ENCODE measurements at regions not wholly inside any gene's neighbourhood (a gene's known extent, or its start where the extent isn't known, plus 50 kb on each side); places are given as distances from the start of the nearest gene placed in this dataset.
"Not testable (repeated sequence)": the region's sequence is repeated elsewhere in the genome, so short reads cannot be mapped to it uniquely, and the experiment has no call there.

GRCh38 chr14:42992930-42993329, 1386.3 kb downstream of the LRFN5 start:
- no peak overlapping the region for H3K4ac ChIP-seq (ENCODE audit: low read depth, low read length)
- H3K56ac ChIP-seq (ENCODE audit: low read length) = no peak overlapping the region
- no peaks in the 10 kb centered on the region for H3K79me1 ChIP-seq (ENCODE audit: low read length)
- no peak overlapping the region for H3K9ac ChIP-seq (ENCODE audit: low read length)
- H3K4me1 ChIP-seq (ENCODE audit: control insufficient read depth, low read depth, low read length) = no peaks in the 10 kb centered on the region
- no peak overlapping the region for H4K8ac ChIP-seq (ENCODE audit: low read depth, low read length)
- no peak overlapping the region for H3K23ac ChIP-seq (ENCODE audit: low read length)
- no peak overlapping the region for H2BK5ac ChIP-seq (ENCODE audit: low read length)
- H2BK15ac ChIP-seq (replicated peaks; ENCODE audit: low read depth) = no peak overlapping the region
- no peak overlapping the region for H3K27ac ChIP-seq (ENCODE audit: low read depth, low read length)
- no peak overlapping the region for H3K4me2 ChIP-seq (ENCODE audit: low read length)
- no peak for DNase-seq
- no peaks in the 10 kb centered on the region for H3K27me3 ChIP-seq (ENCODE audit: insufficient read depth, low read length, poor library complexity)
- no peak overlapping the region for H2AK5ac ChIP-seq (ENCODE audit: low read length)
- H2BK120ac ChIP-seq (ENCODE audit: low read depth, low read length) = no peak overlapping the region
- no peaks in the 10 kb centered on the region for H3K36me3 ChIP-seq (ENCODE audit: control insufficient read depth, insufficient read depth, low read length)
- H3K4me3 ChIP-seq (ENCODE audit: low read length) = no peak overlapping the region
- H3K18ac ChIP-seq (ENCODE audit: low read length) = no peak overlapping the region
- H3K79me2 ChIP-seq (ENCODE audit: control insufficient read depth, insufficient read depth, low read length) = no peaks in the 10 kb centered on the region
- H4K5ac ChIP-seq (ENCODE audit: low read length) = no peak overlapping the region
- no CpG with 5 or more reads among the region's 1 CpG for WGBS (ENCODE audit: extremely low coverage, insufficient coverage, low lambda C conversion rate)

- Histone ChIP-seq H3K27ac (ENCODE audit: low read depth, low read length) (no peak overlapping the region), H3K18ac (ENCODE audit: low read length) (no peak overlapping the region), H2AK5ac (ENCODE audit: low read length) (no peak overlapping the region), H4K5ac (ENCODE audit: low read length) (no peak overlapping the region), H3K27me3 (ENCODE audit: insufficient read depth, low read length, poor library complexity) (no peaks in the 10 kb centered on the region), H2BK120ac (ENCODE audit: low read depth, low read length) (no peak overlapping the region), H4K8ac (ENCODE audit: low read depth, low read length) (no peak overlapping the region), H2BK5ac (ENCODE audit: low read length) (no peak overlapping the region), H3K79me1 (ENCODE audit: low read length) (no peaks in the 10 kb centered on the region), H3K23ac (ENCODE audit: low read length) (no peak overlapping the region), H3K4me2 (ENCODE audit: low read length) (no peak overlapping the region), H3K56ac (ENCODE audit: low read length) (no peak overlapping the region), H3K36me3 (ENCODE audit: control insufficient read depth, insufficient read depth, low read length) (no peaks in the 10 kb centered on the region), H3K4me3 (ENCODE audit: low read length) (no peak overlapping the region), H3K9ac (ENCODE audit: low read length) (no peak overlapping the region), H3K4ac (ENCODE audit: low read depth, low read length) (no peak overlapping the region), H3K4me1 (ENCODE audit: control insufficient read depth, low read depth, low read length) (no peaks in the 10 kb centered on the region), H2BK15ac (replicated peaks; ENCODE audit: low read depth) (no peak overlapping the region), H3K79me2 (ENCODE audit: control insufficient read depth, insufficient read depth, low read length) (no peaks in the 10 kb centered on the region)
- WGBS (ENCODE audit: extremely low coverage, insufficient coverage, low lambda C conversion rate) = no CpG with 5 or more reads among the region's 1 CpG
- DNase-seq = peak; percentile 53
These were observed 1373.7 kb downstream of the LRFN5 start for GRCh38 chr14:42980419-42980818.

- not testable (repeated sequence) for H3K56ac ChIP-seq (ENCODE audit: low read length); H3K9ac ChIP-seq (ENCODE audit: low read length); H3K4me2 ChIP-seq (ENCODE audit: low read length); H3K27me3 ChIP-seq (ENCODE audit: insufficient read depth, low read length, poor library complexity); H2BK5ac ChIP-seq (ENCODE audit: low read length); H3K79me2 ChIP-seq (ENCODE audit: control insufficient read depth, insufficient read depth, low read length); H2AK5ac ChIP-seq (ENCODE audit: low read length); H2BK15ac ChIP-seq (replicated peaks; ENCODE audit: low read depth); H3K4me1 ChIP-seq (ENCODE audit: control insufficient read depth, low read depth, low read length); H3K23ac ChIP-seq (ENCODE audit: low read length); H3K79me1 ChIP-seq (ENCODE audit: low read length); H3K27ac ChIP-seq (ENCODE audit: low read depth, low read length); H4K8ac ChIP-seq (ENCODE audit: low read depth, low read length); H2BK120ac ChIP-seq (ENCODE audit: low read depth, low read length); H4K5ac ChIP-seq (ENCODE audit: low read length); DNase-seq; H3K36me3 ChIP-seq (ENCODE audit: control insufficient read depth, insufficient read depth, low read length); H3K18ac ChIP-seq (ENCODE audit: low read length); H3K4me3 ChIP-seq (ENCODE audit: low read length); H3K4ac ChIP-seq (ENCODE audit: low read depth, low read length)
- WGBS (ENCODE audit: extremely low coverage, insufficient coverage, low lambda C conversion rate) = no CpG with 5 or more reads among the region's 21 CpGs
These were observed 1366.5 kb downstream of the LRFN5 start for GRCh38 chr14:42973171-42973570.

GRCh38 chr14:42965512-42965911, 1358.8 kb downstream of the LRFN5 start:
- WGBS (ENCODE audit: extremely low coverage, insufficient coverage, low lambda C conversion rate) = no CpG with 5 or more reads among the region's 4 CpGs
- Histone ChIP-seq H3K18ac (ENCODE audit: low read length) (no peak overlapping the region), H3K4me2 (ENCODE audit: low read length) (no peak overlapping the region), H3K56ac (ENCODE audit: low read length) (no peak overlapping the region), H2AK5ac (ENCODE audit: low read length) (no peak overlapping the region), H3K23ac (ENCODE audit: low read length) (no peak overlapping the region), H4K8ac (ENCODE audit: low read depth, low read length) (no peak overlapping the region), H3K79me1 (ENCODE audit: low read length) (no peaks in the 10 kb centered on the region), H3K4me1 (ENCODE audit: control insufficient read depth, low read depth, low read length) (no peaks in the 10 kb centered on the region), H3K4me3 (ENCODE audit: low read length) (no peak overlapping the region), H3K27me3 (ENCODE audit: insufficient read depth, low read length, poor library complexity) (no peaks in the 10 kb centered on the region), H3K36me3 (ENCODE audit: control insufficient read depth, insufficient read depth, low read length) (no peaks in the 10 kb centered on the region), H2BK120ac (ENCODE audit: low read depth, low read length) (no peak overlapping the region), H3K9ac (ENCODE audit: low read length) (no peak overlapping the region), H2BK15ac (replicated peaks; ENCODE audit: low read depth) (no peak overlapping the region), H2BK5ac (ENCODE audit: low read length) (no peak overlapping the region), H3K4ac (ENCODE audit: low read depth, low read length) (no peak overlapping the region), H4K5ac (ENCODE audit: low read length) (no peak overlapping the region), H3K27ac (ENCODE audit: low read depth, low read length) (no peak overlapping the region), H3K79me2 (ENCODE audit: control insufficient read depth, insufficient read depth, low read length) (no peaks in the 10 kb centered on the region)
- no peak for DNase-seq

GRCh38 chr14:42961509-42961908, 1354.8 kb downstream of the LRFN5 start:
- no peak for DNase-seq
- H3K27me3 ChIP-seq (ENCODE audit: insufficient read depth, low read length, poor library complexity) = no peaks in the 10 kb centered on the region
- H3K27ac ChIP-seq (ENCODE audit: low read depth, low read length) = no peak overlapping the region
- H3K4me2 ChIP-seq (ENCODE audit: low read length) = no peak overlapping the region
- H3K4me1 ChIP-seq (ENCODE audit: control insufficient read depth, low read depth, low read length) = no peaks in the 10 kb centered on the region
- no peak overlapping the region for H4K8ac ChIP-seq (ENCODE audit: low read depth, low read length)
- no peak overlapping the region for H3K23ac ChIP-seq (ENCODE audit: low read length)
- no peaks in the 10 kb centered on the region for H3K79me1 ChIP-seq (ENCODE audit: low read length)
- no CpG with 5 or more reads among the region's 3 CpGs for WGBS (ENCODE audit: extremely low coverage, insufficient coverage, low lambda C conversion rate)
- no peak overlapping the region for H3K4ac ChIP-seq (ENCODE audit: low read depth, low read length)
- H2BK5ac ChIP-seq (ENCODE audit: low read length) = no peak overlapping the region
- H3K4me3 ChIP-seq (ENCODE audit: low read length) = no peak overlapping the region
- no peak overlapping the region for H3K56ac ChIP-seq (ENCODE audit: low read length)
- H2BK120ac ChIP-seq (ENCODE audit: low read depth, low read length) = no peak overlapping the region
- no peak overlapping the region for H2AK5ac ChIP-seq (ENCODE audit: low read length)
- H4K5ac ChIP-seq (ENCODE audit: low read length) = no peak overlapping the region
- no peaks in the 10 kb centered on the region for H3K79me2 ChIP-seq (ENCODE audit: control insufficient read depth, insufficient read depth, low read length)
- H3K36me3 ChIP-seq (ENCODE audit: control insufficient read depth, insufficient read depth, low read length) = no peaks in the 10 kb centered on the region
- no peak overlapping the region for H3K18ac ChIP-seq (ENCODE audit: low read length)
- no peak overlapping the region for H3K9ac ChIP-seq (ENCODE audit: low read length)
- no peak overlapping the region for H2BK15ac ChIP-seq (replicated peaks; ENCODE audit: low read depth)

GRCh38 chr14:42950363-42950762, 1343.7 kb downstream of the LRFN5 start:
- Histone ChIP-seq H3K4me3 (ENCODE audit: low read length) (no peak overlapping the region), H3K18ac (ENCODE audit: low read length) (no peak overlapping the region), H3K23ac (ENCODE audit: low read length) (no peak overlapping the region), H3K79me1 (ENCODE audit: low read length) (no peaks in the 10 kb centered on the region), H3K4ac (ENCODE audit: low read depth, low read length) (no peak overlapping the region), H3K9ac (ENCODE audit: low read length) (no peak overlapping the region), H3K4me1 (ENCODE audit: control insufficient read depth, low read depth, low read length) (no peaks in the 10 kb centered on the region), H2BK15ac (replicated peaks; ENCODE audit: low read depth) (no peak overlapping the region), H3K4me2 (ENCODE audit: low read length) (no peak overlapping the region), H2BK5ac (ENCODE audit: low read length) (no peak overlapping the region), H3K56ac (ENCODE audit: low read length) (no peak overlapping the region), H3K27ac (ENCODE audit: low read depth, low read length) (no peak overlapping the region), H2AK5ac (ENCODE audit: low read length) (no peak overlapping the region), H3K79me2 (ENCODE audit: control insufficient read depth, insufficient read depth, low read length) (no peaks in the 10 kb centered on the region), H2BK120ac (ENCODE audit: low read depth, low read length) (no peak overlapping the region), H4K8ac (ENCODE audit: low read depth, low read length) (no peak overlapping the region), H4K5ac (ENCODE audit: low read length) (no peak overlapping the region), H3K36me3 (ENCODE audit: control insufficient read depth, insufficient read depth, low read length) (no peaks in the 10 kb centered on the region), H3K27me3 (ENCODE audit: insufficient read depth, low read length, poor library complexity) (no peaks in the 10 kb centered on the region)
- no peak for DNase-seq
- WGBS (ENCODE audit: extremely low coverage, insufficient coverage, low lambda C conversion rate) = no CpG with 5 or more reads among the region's 6 CpGs
